ENCODE measurements at regions not wholly inside any gene's neighbourhood (a gene's known extent, or its start where the extent isn't known, plus 50 kb on each side); places are given as distances from the start of the nearest gene placed in this dataset.

DNA sequence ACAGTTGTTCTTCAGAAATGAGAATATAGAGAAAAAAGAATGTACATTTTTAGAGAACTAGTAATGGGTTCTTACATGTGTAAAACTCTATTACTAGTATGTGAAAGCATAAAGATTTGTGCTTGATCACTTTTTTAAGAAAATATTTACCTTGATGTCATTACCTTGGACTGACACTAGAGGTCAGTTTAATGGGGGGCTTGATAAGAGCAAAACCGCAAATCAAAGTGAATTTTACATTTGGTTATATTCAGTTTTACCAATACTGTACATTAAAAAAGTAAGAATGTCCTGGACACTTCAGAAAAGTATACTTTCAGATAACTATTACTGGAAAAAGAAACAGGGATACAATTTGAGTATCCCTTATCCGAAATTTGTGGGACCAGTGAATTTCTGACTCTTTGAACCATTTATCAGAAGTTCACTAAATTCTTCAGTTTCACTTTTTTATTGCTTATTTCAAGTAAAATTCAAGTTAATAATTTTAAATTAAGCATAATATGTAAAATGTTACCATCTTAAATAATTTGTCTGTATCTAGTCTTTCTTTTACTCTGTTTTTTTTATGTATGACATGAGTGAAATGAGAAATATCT is 1149.5 kb downstream of the DSC3 start:
- H3K27ac ChIP-seq = no peak overlapping the region
- TF ChIP-seq, protein P1, sequence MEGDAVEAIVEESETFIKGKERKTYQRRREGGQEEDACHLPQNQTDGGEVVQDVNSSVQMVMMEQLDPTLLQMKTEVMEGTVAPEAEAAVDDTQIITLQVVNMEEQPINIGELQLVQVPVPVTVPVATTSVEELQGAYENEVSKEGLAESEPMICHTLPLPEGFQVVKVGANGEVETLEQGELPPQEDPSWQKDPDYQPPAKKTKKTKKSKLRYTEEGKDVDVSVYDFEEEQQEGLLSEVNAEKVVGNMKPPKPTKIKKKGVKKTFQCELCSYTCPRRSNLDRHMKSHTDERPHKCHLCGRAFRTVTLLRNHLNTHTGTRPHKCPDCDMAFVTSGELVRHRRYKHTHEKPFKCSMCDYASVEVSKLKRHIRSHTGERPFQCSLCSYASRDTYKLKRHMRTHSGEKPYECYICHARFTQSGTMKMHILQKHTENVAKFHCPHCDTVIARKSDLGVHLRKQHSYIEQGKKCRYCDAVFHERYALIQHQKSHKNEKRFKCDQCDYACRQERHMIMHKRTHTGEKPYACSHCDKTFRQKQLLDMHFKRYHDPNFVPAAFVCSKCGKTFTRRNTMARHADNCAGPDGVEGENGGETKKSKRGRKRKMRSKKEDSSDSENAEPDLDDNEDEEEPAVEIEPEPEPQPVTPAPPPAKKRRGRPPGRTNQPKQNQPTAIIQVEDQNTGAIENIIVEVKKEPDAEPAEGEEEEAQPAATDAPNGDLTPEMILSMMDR (conservative IDR thresholded peaks at IDR 0.05) = peak; percentile 73
- no peak for TF ChIP-seq ZFX (IDR thresholded peaks at IDR 0.05)

DNA sequence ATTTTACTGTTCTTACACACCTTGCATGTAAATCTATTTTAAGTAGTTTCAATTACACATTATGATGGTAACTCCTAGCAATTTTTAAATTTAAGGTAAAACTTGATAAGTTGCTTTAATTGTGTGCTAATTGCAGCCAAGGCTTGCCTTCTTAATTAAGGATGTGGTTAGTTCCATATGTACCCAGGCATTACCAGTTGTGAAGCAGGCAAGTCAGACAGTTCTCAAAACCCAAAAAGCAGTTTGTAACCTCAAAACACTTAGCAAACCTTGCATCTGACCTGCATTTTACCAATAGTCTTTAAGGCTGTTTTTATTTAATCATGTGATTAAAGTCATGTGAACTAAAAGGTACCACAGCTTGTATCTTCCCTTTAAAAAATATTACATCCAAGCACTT is 1159.4 kb downstream of the DSC3 start:
- TF ChIP-seq, protein P1 (conservative IDR thresholded peaks at IDR 0.05) = no peak
- no peak for TF ChIP-seq ZFX (IDR thresholded peaks at IDR 0.05)
- no peak overlapping the region for H3K27ac ChIP-seq

DNA sequence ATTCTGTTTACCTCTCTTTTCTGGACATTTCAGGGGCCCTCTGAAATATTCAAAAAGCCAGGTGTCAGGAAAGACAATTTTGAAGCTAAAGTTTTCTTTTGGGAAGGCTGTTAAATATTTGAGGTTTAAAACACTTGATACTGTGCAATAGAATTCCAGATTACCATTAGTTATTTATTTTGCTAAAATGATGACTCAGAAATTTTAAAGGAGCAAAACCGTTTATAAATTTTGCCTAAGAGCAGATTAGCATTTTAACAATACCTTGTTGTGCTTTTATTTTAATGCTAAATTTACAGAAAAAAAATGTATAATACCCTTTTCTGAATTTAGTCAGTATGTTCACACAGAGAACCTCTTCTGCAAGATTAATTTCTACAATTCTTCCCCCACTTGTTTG is 1159.9 kb downstream of the DSC3 start:
- TF ChIP-seq, protein P1 (conservative IDR thresholded peaks at IDR 0.05) = no peak
- TF ChIP-seq ZFX (IDR thresholded peaks at IDR 0.05) = no peak
- no peak overlapping the region for H3K27ac ChIP-seq

DNA sequence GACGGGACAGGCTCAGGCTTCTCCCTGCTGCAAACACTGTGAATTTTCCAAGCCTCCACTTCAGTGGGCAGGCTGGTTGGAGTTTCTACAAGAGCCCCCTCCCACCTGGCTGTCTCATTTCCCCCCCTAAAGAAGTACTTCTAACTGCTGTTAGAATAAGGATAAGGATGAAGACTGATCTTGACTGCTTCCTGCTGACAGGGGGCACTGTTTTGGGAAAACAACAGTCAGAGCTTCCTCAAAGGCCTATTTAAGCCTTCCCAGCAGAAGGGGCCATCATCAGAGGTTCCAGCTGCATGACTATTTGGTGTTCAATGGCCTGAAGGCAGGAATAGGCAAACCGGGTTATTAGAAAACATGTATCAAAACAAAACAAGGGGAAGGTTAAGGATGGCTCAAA is 1162.8 kb downstream of the DSC3 start:
- TF ChIP-seq ZFX (IDR thresholded peaks at IDR 0.05) = no peak
- TF ChIP-seq, protein P1 (conservative IDR thresholded peaks at IDR 0.05) = peak; percentile 22
- H3K27ac ChIP-seq = no peak overlapping the region

DNA sequence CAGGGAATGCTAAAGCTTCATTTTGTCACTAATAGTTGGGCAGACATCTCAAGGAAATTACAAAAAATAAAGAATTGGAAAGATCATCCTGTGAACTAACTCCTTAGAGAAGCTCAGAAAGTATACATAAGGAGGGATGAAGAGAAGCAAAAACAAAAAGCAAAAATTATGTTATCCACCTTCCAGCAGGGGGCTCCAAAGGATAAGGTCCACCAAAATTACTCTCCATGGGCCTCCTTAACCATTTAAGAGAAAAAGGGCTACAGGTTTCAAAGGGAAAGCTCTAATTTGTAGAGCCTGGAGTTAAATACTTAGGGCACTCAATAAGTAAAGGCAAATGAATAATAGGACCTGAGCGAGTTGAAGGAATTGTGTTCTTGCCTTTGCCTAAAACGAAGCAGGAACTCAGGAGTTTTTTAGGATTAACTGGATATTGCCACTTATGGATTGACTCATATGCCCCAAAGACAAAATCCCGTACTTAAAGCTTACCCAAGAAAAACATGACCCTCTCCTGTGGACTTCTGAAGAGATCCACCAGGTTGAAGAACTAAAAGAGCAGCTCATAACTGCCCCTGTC is 1167.9 kb downstream of the DSC3 start:
- no peak for TF ChIP-seq ZFX (IDR thresholded peaks at IDR 0.05)
- TF ChIP-seq, protein P1 (conservative IDR thresholded peaks at IDR 0.05) = peak; percentile 76

DNA sequence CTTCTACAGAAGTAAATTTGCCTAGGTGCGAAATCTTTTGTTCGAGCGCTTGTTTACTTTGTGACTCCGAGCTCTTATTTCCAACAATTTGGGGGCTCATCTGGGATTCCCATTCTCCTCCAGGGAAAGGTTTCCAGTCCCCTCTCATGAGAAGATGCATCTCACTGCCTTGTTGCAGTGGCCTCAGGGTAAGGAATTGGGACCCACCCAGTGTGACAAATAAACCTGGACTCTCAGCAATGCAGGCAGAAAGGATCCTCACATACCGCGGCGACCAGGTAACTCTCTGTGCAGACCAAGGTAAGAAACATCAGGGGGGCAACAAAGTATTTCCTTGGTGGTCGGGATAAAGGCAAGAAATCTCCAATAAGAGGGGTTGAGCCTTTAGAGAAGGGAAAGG is 1169.3 kb downstream of the DSC3 start:
- H3K27ac ChIP-seq = no peak overlapping the region
- TF ChIP-seq, protein P1 (conservative IDR thresholded peaks at IDR 0.05) = no peak

More for the DNA sequence above, 1167.9 kb downstream of the DSC3 start:
- H3K27ac ChIP-seq = no peak overlapping the region

DNA sequence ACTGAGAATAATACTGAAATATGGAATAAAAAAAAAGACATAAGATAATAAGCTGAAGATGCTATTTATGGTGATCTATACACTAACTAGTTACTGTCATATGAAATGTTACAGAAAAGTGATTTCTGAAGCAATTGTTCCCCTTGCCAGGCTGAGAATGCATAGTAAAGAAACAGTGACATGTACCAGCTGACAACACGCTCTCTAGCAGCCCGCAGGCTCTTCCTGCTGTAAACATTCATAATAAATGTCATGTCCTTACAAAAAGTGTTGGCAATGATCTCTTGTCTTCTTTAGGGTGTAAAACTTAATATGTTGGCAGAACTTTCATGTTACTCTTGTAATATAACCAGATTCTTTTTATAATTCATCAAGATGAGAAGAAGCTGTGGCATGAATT is 1171.3 kb downstream of the DSC3 start:
- no peak overlapping the region for H3K27ac ChIP-seq
- no peak for TF ChIP-seq ZFX (IDR thresholded peaks at IDR 0.05)
- TF ChIP-seq, protein P1 (conservative IDR thresholded peaks at IDR 0.05) = no peak
